A673 (cell line): ENCODE measurements at regions not wholly inside any gene's neighbourhood (a gene's known extent, or its start where the extent isn't known, plus 50 kb on each side); places are given as distances from the start of the nearest gene placed in this dataset.
"Not testable (repeated sequence)": the region's sequence is repeated elsewhere in the genome, so short reads cannot be mapped to it uniquely, and the experiment has no call there.

ENCODE experiments used
- BruUV-seq: library from RNA; stranded (reverse); fragments of 400-500 nt; replicated peaks from 2 replicates; lab custom pipeline; 2021; lab: Mats Ljungman, UMichigan
- CTCF ChIA-PET: fragments of 300-600 bp; sonication (Branson Sonifier 250); formaldehyde crosslinking; loops from one replicate; lab custom pipeline; 2022; ENCODE audit warnings: antibody characterized with exemption; lab: Charles Lee
- POLR2A ChIA-PET: fragments of 300-600 bp; sonication (Branson Sonifier 250); formaldehyde crosslinking; loops from one replicate; lab custom pipeline; 2022; ENCODE audit warnings: antibody characterized with exemption; ENCODE audit not compliant: low non-redundant PET; lab: Charles Lee
- DNase-seq: peaks from one replicate; pipeline ENCODE4 v3.0.0-alpha.2; 2015; ENCODE audit warnings: low spot score
- H3K27ac ChIP-seq: fragments of 200-600 bp; sonication (generic); 2 replicates; pipeline ENCODE4 v1.5.1; 2016; ENCODE audit warnings: mixed run types, low read depth, mild to moderate bottlenecking, mixed read lengths, antibody characterized with exemption, low read length; ENCODE audit not compliant: poor library complexity, severe bottlenecking
- H3K27me3 ChIP-seq: fragments of 200-600 bp; sonication (generic); replicated peaks from 2 replicates; pipeline ENCODE4 v1.6.1; 2017; ENCODE audit warnings: mixed run types, low read depth, mild to moderate bottlenecking, mixed read lengths, antibody characterized with exemption, low read length; ENCODE audit not compliant: insufficient read depth, poor library complexity
- H3K36me3 ChIP-seq: fragments of 200-600 bp; sonication (generic); 2 replicates; pipeline ENCODE4 v1.6.1; 2016; ENCODE audit warnings: mixed run types, mild to moderate bottlenecking, mixed read lengths, antibody characterized with exemption, low read length; ENCODE audit not compliant: insufficient read depth, poor library complexity, severe bottlenecking
- H3K4me1 ChIP-seq: fragments of 200-600 bp; sonication (generic); 2 replicates; pipeline ENCODE4 v1.6.1; 2017; ENCODE audit warnings: mixed run types, mild to moderate bottlenecking, mixed read lengths, antibody characterized with exemption, low read length; ENCODE audit not compliant: insufficient read depth, poor library complexity, severe bottlenecking
- H3K4me3 ChIP-seq: fragments of 200-600 bp; sonication (generic); 2 replicates; pipeline ENCODE4 v1.5.1; 2016; ENCODE audit warnings: low read depth, mixed run types, mild to moderate bottlenecking, mixed read lengths, low read length; ENCODE audit not compliant: poor library complexity, severe bottlenecking
- H3K9me3 ChIP-seq: fragments of 200-600 bp; sonication (generic); 2 replicates; pipeline ENCODE4 v1.6.1; 2016; ENCODE audit warnings: mixed run types, low read depth, mild to moderate bottlenecking, mixed read lengths, antibody characterized with exemption, low read length; ENCODE audit not compliant: poor library complexity, severe bottlenecking
- CTCF ChIP-seq: fragments of 300-800, 200-600 bp; sonication (generic); conservative IDR thresholded peaks from 2 replicates; pipeline ENCODE4 v1.5.1; 2017; ENCODE audit warnings: low read depth, mild to moderate bottlenecking, antibody characterized with exemption, low read length, moderate library complexity, mixed read lengths
- EZH2 ChIP-seq: fragments of 200-600 bp; sonication (generic); IDR thresholded peaks from 2 replicates; pipeline ENCODE4 v1.6.1; 2017; ENCODE audit warnings: borderline replicate concordance, low read depth, mild to moderate bottlenecking, mixed read lengths, antibody characterized with exemption, low read length; ENCODE audit not compliant: poor library complexity, severe bottlenecking
- intact Hi-C: fragments of 100-400 bp; cut with micrococcal nuclease; formaldehyde crosslinking; loops from one replicate; pipeline ENCODE4 v1.10.0; 2022; ENCODE audit not compliant: unreplicated experiment

- CTCF ChIA-PET = no interaction called here
- no peak overlapping the region for H3K27ac ChIP-seq
- POLR2A ChIA-PET = no interaction called here
- no peak overlapping the region for H3K4me3 ChIP-seq
- intact Hi-C loops = no loop called here
- no peaks in the 10 kb centered on the region for H3K27me3 ChIP-seq
- TF ChIP-seq EZH2 (no peak), CTCF (no peak)
- no peaks in the 10 kb centered on the region for H3K4me1 ChIP-seq
- H3K36me3 ChIP-seq = no peaks in the 10 kb centered on the region
- H3K9me3 ChIP-seq = no peaks in the 10 kb centered on the region
- no TSS peak for BruUV-seq
- DNase-seq = no peak
Measured at GRCh38 chr13:65353951-65354350, 1876.2 kb downstream of the PCDH9 start.

- BruUV-seq, intact Hi-C loops, H3K4me3 ChIP-seq, H3K4me1 ChIP-seq, H3K27me3 ChIP-seq, POLR2A ChIA-PET, DNase-seq, H3K27ac ChIP-seq, CTCF ChIA-PET, H3K36me3 ChIP-seq, H3K9me3 ChIP-seq: not testable (repeated sequence)
Measured at GRCh38 chr13:65353150-65353549, 1877.0 kb downstream of the PCDH9 start.

- intact Hi-C loops = loop anchor here (1.0 kb wide), 1 partner anchor 26 kb away; no protein-coding TSS in a partner anchor
- no peak for DNase-seq
- Histone ChIP-seq H3K27me3 (no peaks in the 10 kb centered on the region), H3K36me3 (no peaks in the 10 kb centered on the region), H3K4me3 (no peak overlapping the region), H3K9me3 (peaks cover 5% of the 10 kb centered on the region), H3K4me1 (no peaks in the 10 kb centered on the region), H3K27ac (no peak overlapping the region)
- TF ChIP-seq CTCF (no peak), EZH2 (no peak)
- POLR2A ChIA-PET = no interaction called here
- BruUV-seq = no TSS peak
- CTCF ChIA-PET = no interaction called here
Measured at GRCh38 chr13:65347420-65348030, 1882.6 kb downstream of the PCDH9 start.
